ENCODE measurements at regions not wholly inside any gene's neighbourhood (a gene's known extent, or its start where the extent isn't known, plus 50 kb on each side); places are given as distances from the start of the nearest gene placed in this dataset.

- no peak for DNase-seq (ENCODE audit: low read depth in 1 of 2, low spot score in 1 of 2)
- Histone ChIP-seq H3K27me3 (ENCODE audit: insufficient read depth, poor library complexity, severe bottlenecking) (no peaks in the 10 kb centered on the region), H3K4me3 (replicated peaks; ENCODE audit: insufficient read depth, low read length) (no peak overlapping the region), H3K27ac (replicated peaks) (no peak overlapping the region)
- TF ChIP-seq, protein P1, sequence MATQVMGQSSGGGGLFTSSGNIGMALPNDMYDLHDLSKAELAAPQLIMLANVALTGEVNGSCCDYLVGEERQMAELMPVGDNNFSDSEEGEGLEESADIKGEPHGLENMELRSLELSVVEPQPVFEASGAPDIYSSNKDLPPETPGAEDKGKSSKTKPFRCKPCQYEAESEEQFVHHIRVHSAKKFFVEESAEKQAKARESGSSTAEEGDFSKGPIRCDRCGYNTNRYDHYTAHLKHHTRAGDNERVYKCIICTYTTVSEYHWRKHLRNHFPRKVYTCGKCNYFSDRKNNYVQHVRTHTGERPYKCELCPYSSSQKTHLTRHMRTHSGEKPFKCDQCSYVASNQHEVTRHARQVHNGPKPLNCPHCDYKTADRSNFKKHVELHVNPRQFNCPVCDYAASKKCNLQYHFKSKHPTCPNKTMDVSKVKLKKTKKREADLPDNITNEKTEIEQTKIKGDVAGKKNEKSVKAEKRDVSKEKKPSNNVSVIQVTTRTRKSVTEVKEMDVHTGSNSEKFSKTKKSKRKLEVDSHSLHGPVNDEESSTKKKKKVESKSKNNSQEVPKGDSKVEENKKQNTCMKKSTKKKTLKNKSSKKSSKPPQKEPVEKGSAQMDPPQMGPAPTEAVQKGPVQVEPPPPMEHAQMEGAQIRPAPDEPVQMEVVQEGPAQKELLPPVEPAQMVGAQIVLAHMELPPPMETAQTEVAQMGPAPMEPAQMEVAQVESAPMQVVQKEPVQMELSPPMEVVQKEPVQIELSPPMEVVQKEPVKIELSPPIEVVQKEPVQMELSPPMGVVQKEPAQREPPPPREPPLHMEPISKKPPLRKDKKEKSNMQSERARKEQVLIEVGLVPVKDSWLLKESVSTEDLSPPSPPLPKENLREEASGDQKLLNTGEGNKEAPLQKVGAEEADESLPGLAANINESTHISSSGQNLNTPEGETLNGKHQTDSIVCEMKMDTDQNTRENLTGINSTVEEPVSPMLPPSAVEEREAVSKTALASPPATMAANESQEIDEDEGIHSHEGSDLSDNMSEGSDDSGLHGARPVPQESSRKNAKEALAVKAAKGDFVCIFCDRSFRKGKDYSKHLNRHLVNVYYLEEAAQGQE (IDR thresholded peaks at IDR 0.05; ENCODE audit: insufficient replicate concordance, low read depth): no peak
- TF ChIP-seq POLR2AphosphoS5 (IDR thresholded peaks at IDR 0.05; ENCODE audit: low read depth) (no peak), GABPA (IDR thresholded peaks at IDR 0.05; ENCODE audit: low read depth) (no peak), SPI1 (IDR thresholded peaks at IDR 0.05; ENCODE audit: borderline replicate concordance, low read depth) (no peak)
- TF ChIP-seq, protein P2, sequence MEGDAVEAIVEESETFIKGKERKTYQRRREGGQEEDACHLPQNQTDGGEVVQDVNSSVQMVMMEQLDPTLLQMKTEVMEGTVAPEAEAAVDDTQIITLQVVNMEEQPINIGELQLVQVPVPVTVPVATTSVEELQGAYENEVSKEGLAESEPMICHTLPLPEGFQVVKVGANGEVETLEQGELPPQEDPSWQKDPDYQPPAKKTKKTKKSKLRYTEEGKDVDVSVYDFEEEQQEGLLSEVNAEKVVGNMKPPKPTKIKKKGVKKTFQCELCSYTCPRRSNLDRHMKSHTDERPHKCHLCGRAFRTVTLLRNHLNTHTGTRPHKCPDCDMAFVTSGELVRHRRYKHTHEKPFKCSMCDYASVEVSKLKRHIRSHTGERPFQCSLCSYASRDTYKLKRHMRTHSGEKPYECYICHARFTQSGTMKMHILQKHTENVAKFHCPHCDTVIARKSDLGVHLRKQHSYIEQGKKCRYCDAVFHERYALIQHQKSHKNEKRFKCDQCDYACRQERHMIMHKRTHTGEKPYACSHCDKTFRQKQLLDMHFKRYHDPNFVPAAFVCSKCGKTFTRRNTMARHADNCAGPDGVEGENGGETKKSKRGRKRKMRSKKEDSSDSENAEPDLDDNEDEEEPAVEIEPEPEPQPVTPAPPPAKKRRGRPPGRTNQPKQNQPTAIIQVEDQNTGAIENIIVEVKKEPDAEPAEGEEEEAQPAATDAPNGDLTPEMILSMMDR (IDR thresholded peaks at IDR 0.05; ENCODE audit: insufficient read depth, low read length): no peak
Observed at GRCh38 chr7:25901658-25902057, 250.3 kb upstream of the NFE2L3 start.

- TF ChIP-seq POLR2AphosphoS5 (IDR thresholded peaks at IDR 0.05; ENCODE audit: low read depth) (no peak), SPI1 (IDR thresholded peaks at IDR 0.05; ENCODE audit: borderline replicate concordance, low read depth) (no peak), GABPA (IDR thresholded peaks at IDR 0.05; ENCODE audit: low read depth) (no peak)
- TF ChIP-seq, protein P2 (IDR thresholded peaks at IDR 0.05; ENCODE audit: insufficient read depth, low read length): no peak
- TF ChIP-seq, protein P1 (IDR thresholded peaks at IDR 0.05; ENCODE audit: insufficient replicate concordance, low read depth): no peak
- Histone ChIP-seq H3K4me3 (replicated peaks; ENCODE audit: insufficient read depth, low read length) (no peak overlapping the region), H3K27ac (replicated peaks) (no peak overlapping the region), H3K27me3 (ENCODE audit: insufficient read depth, poor library complexity, severe bottlenecking) (no peaks in the 10 kb centered on the region)
- no peak for DNase-seq (ENCODE audit: low read depth in 1 of 2, low spot score in 1 of 2)
Observed at GRCh38 chr7:25906003-25906402, 246.0 kb upstream of the NFE2L3 start.

DNA sequence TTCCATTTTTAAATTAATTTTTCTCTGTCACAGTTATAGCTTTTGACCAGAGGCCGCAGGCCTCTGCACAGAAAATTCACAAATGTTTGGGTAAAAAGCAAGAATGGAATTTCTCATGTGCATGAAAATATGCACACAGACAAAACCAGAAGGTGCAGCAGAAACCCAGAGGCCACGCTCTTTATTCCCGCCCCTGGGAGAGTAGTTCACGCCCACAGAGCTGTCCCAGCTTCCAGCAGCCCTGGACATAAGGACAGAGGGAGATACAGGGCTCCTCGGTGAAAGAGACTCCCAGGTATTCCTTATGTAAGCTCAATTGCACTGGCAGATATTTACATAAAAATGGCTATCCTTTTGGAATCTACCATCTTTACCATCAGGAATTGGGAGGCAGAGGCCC, 245.2 kb upstream of the NFE2L3 start:
- Histone ChIP-seq H3K4me3 (replicated peaks; ENCODE audit: insufficient read depth, low read length) (no peak overlapping the region), H3K27ac (replicated peaks) (no peak overlapping the region), H3K27me3 (ENCODE audit: insufficient read depth, poor library complexity, severe bottlenecking) (no peaks in the 10 kb centered on the region)
- no peak for DNase-seq (ENCODE audit: low read depth in 1 of 2, low spot score in 1 of 2)
- TF ChIP-seq GABPA (IDR thresholded peaks at IDR 0.05; ENCODE audit: low read depth): no peak
- TF ChIP-seq POLR2AphosphoS5 (IDR thresholded peaks at IDR 0.05; ENCODE audit: low read depth): no peak
- TF ChIP-seq, protein P2 (IDR thresholded peaks at IDR 0.05; ENCODE audit: insufficient read depth, low read length): no peak
- TF ChIP-seq, protein P1 (IDR thresholded peaks at IDR 0.05; ENCODE audit: insufficient replicate concordance, low read depth): no peak
- TF ChIP-seq SPI1 (IDR thresholded peaks at IDR 0.05; ENCODE audit: borderline replicate concordance, low read depth): no peak

All from HL-60 (cell line).